IPS DF 4.7 (cell line): ENCODE measurements at regions not wholly inside any gene's neighbourhood (a gene's known extent, or its start where the extent isn't known, plus 50 kb on each side); places are given as distances from the start of the nearest gene placed in this dataset.

Source experiments
- DNase-seq: peaks from one replicate; pipeline ENCODE4 v3.0.0-alpha.2; 2013; ENCODE audit warnings: low spot score; ENCODE audit errors: extremely low read depth

- no peak for DNase-seq
These were observed 727.2 kb upstream of the RBFOX1 start for GRCh38 chr16:6605490-6605889.

GRCh38 chr16:6603780-6604325 lies 728.8 kb upstream of the RBFOX1 start:
- DNase-seq: no peak

- no peak for DNase-seq
These were observed 730.2 kb upstream of the RBFOX1 start for GRCh38 chr16:6602405-6602804.

GRCh38 chr16:6600167-6600566 lies 732.5 kb upstream of the RBFOX1 start:
- no peak for DNase-seq

GRCh38 chr16:6593799-6594198 lies 738.8 kb upstream of the RBFOX1 start:
- DNase-seq: no peak

GRCh38 chr16:6576606-6577005 lies 756.0 kb upstream of the RBFOX1 start:
- DNase-seq: no peak

- no peak for DNase-seq
These were observed 756.5 kb upstream of the RBFOX1 start for GRCh38 chr16:6576113-6576512.

- DNase-seq: no peak
These were observed 758.5 kb upstream of the RBFOX1 start for GRCh38 chr16:6574146-6574545.

- DNase-seq: no peak
These were observed 759.1 kb upstream of the RBFOX1 start for GRCh38 chr16:6573577-6573976.

GRCh38 chr16:6571044-6571443 lies 761.6 kb upstream of the RBFOX1 start:
- DNase-seq: no peak

- DNase-seq: no peak
These were observed 762.1 kb upstream of the RBFOX1 start for GRCh38 chr16:6570530-6570929.

GRCh38 chr16:6562986-6563385 lies 769.7 kb upstream of the RBFOX1 start:
- DNase-seq: no peak

GRCh38 chr16:6560306-6561100 lies 772.1 kb upstream of the RBFOX1 start:
- DNase-seq: no peak

- no peak for DNase-seq
These were observed 774.0 kb upstream of the RBFOX1 start for GRCh38 chr16:6558661-6559060.

GRCh38 chr16:6558126-6558525 lies 774.5 kb upstream of the RBFOX1 start:
- no peak for DNase-seq

GRCh38 chr16:6557353-6558023 lies 775.2 kb upstream of the RBFOX1 start:
- DNase-seq: no peak

- no peak for DNase-seq
These were observed 783.2 kb upstream of the RBFOX1 start for GRCh38 chr16:6549415-6549814.

GRCh38 chr16:6548507-6548906 lies 784.1 kb upstream of the RBFOX1 start:
- no peak for DNase-seq

- DNase-seq: no peak
These were observed 785.5 kb upstream of the RBFOX1 start for GRCh38 chr16:6547131-6547530.

GRCh38 chr16:6545329-6545728 lies 787.3 kb upstream of the RBFOX1 start:
- DNase-seq: no peak

GRCh38 chr16:6541267-6541666 lies 791.4 kb upstream of the RBFOX1 start:
- no peak for DNase-seq

- DNase-seq: no peak
These were observed 796.2 kb upstream of the RBFOX1 start for GRCh38 chr16:6536411-6536810.

- DNase-seq: no peak
These were observed 801.6 kb upstream of the RBFOX1 start for GRCh38 chr16:6531067-6531466.
